Activated T-helper 1 cell treated with anti-CD3 and anti-CD28 coated beads, Interleukin-12 subunit alpha, Interleukin-12 subunit beta, Interleukin-2, Interleukin-4 antibody, amounts not matched to agents 30 ng/mL and 10 ng/mL and 1 ng/mL, durations not matched to agents 14 hours and 24 hours and 36 hours (primary cell): ENCODE measurements at regions not wholly inside any gene's neighbourhood (a gene's known extent, or its start where the extent isn't known, plus 50 kb on each side); places are given as distances from the start of the nearest gene placed in this dataset.
A peak's percentile ranks its signal among the peaks of the same experiment; 100 is the strongest.

Source experiments
- DNase-seq: peaks from one replicate; pipeline ENCODE4 v3.0.0; 2021; ENCODE audit warnings: low spot score
- H3K27ac Mint-ChIP-seq: one replicate; pipeline ENCODE4 v1.8.0; 2021; ENCODE audit warnings: mild to moderate bottlenecking, mixed read lengths
- H3K27me3 Mint-ChIP-seq: one replicate; pipeline ENCODE4 v1.8.0; 2022; ENCODE audit warnings: mild to moderate bottlenecking, moderate library complexity, mixed read lengths; ENCODE audit not compliant: insufficient read depth
- H3K36me3 Mint-ChIP-seq: one replicate; pipeline ENCODE4 v1.8.0; 2021; ENCODE audit warnings: low read depth, mixed read lengths
- H3K4me1 Mint-ChIP-seq: one replicate; pipeline ENCODE4 v1.8.0; 2021; ENCODE audit warnings: low read depth, mixed read lengths
- H3K4me3 Mint-ChIP-seq: one replicate; pipeline ENCODE4 v1.8.0; 2021; ENCODE audit warnings: mild to moderate bottlenecking, moderate library complexity, mixed read lengths
- H3K9me3 Mint-ChIP-seq: one replicate; pipeline ENCODE4 v1.8.0; 2021; ENCODE audit warnings: mixed read lengths
- intact Hi-C: fragments of 100-400 bp; cut with micrococcal nuclease; formaldehyde crosslinking; loops from one replicate; pipeline ENCODE4 v1.15.1; 2024

GRCh38 chr12:45623940-45624339 is 105.6 kb upstream of the ARID2 start:
- Mint-ChIP-seq H3K36me3 (no peaks in the 10 kb centered on the region), H3K27me3 (peaks cover 28% of the 10 kb centered on the region), H3K27ac (no peak overlapping the region), H3K4me3 (no peak overlapping the region), H3K9me3 (peaks cover 4% of the 10 kb centered on the region), H3K4me1 (no peaks in the 10 kb centered on the region)
- intact Hi-C loops, result no loop called here
- no peak for DNase-seq

- intact Hi-C loops, result no loop called here
- DNase-seq, result no peak
- Mint-ChIP-seq H3K4me1 (no peaks in the 10 kb centered on the region), H3K4me3 (no peak overlapping the region), H3K27ac (no peak overlapping the region), H3K36me3 (no peaks in the 10 kb centered on the region), H3K27me3 (peaks cover 23% of the 10 kb centered on the region), H3K9me3 (peaks cover 2% of the 10 kb centered on the region)
Observed at GRCh38 chr12:45626965-45627364, 102.5 kb upstream of the ARID2 start.

DNA sequence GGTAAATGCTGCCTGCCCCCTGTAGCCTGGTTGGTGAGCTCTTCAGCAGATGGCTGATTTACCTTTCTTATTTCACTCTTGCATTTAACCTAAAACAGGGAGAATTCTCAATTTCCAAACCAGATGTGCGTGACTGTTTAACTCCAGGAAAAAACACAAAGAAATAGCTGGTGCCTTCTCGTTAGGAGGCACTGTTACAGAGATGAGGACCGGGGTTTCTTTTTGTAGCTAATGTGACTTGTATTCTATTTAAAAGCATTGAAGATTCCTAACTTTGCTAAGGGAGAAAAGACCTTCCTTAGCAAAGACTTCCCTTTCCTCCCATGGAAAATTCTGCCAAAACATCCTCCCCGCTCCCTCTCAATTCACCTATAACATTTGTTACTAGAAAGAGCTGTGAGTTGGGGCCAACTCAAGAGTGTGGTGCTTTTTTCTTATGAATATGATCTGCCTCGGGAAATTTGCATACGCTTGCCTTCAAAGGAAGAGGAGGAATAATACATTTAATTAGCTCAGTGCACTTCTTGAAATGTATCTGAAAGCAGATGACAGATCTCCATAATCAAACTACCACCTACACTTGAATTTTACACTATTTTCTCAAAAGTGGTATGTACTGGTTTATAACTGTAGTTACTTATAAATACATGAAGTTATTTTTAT is 102.0 kb upstream of the ARID2 start:
- Mint-ChIP-seq H3K4me1 (no peaks in the 10 kb centered on the region), H3K4me3 (no peak overlapping the region), H3K36me3 (no peaks in the 10 kb centered on the region), H3K27me3 (peaks cover 26% of the 10 kb centered on the region), H3K27ac (no peak overlapping the region), H3K9me3 (no peaks in the 10 kb centered on the region)
- DNase-seq, result no peak
- intact Hi-C loops, result no loop called here

DNA sequence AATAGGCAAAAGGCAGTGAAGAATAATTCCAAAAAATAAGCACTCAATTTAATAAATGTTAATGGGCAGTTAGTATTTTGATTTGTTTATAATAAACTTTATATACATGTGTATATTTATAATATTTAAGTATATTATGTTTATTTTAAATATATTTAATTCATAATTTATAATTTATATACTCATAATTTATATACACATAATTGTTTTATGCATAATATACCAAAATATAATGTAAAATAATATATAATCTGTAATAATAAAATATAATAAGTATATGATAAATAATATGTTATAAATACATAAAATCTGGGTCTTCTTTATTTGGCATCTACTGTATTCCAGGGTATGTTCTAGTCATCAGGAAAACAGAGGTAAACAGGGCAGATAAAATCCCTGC is 100.2 kb upstream of the ARID2 start:
- intact Hi-C loops, result no loop called here
- no peaks in the 10 kb centered on the region for H3K36me3 Mint-ChIP-seq
- peaks cover 7% of the 10 kb centered on the region for H3K4me1 Mint-ChIP-seq
- DNase-seq, result no peak
- no peaks in the 10 kb centered on the region for H3K9me3 Mint-ChIP-seq
- H3K4me3 Mint-ChIP-seq, result no peak overlapping the region
- H3K27me3 Mint-ChIP-seq, result peaks cover 31% of the 10 kb centered on the region
- H3K27ac Mint-ChIP-seq, result no peak overlapping the region

- DNase-seq, result no peak
- Mint-ChIP-seq H3K36me3 (no peaks in the 10 kb centered on the region), H3K9me3 (no peaks in the 10 kb centered on the region), H3K4me1 (peaks cover 13% of the 10 kb centered on the region), H3K27ac (no peak overlapping the region), H3K4me3 (no peak overlapping the region), H3K27me3 (peaks cover 15% of the 10 kb centered on the region)
- intact Hi-C loops, result no loop called here
Observed at GRCh38 chr12:45633733-45634132, 95.8 kb upstream of the ARID2 start.

DNA sequence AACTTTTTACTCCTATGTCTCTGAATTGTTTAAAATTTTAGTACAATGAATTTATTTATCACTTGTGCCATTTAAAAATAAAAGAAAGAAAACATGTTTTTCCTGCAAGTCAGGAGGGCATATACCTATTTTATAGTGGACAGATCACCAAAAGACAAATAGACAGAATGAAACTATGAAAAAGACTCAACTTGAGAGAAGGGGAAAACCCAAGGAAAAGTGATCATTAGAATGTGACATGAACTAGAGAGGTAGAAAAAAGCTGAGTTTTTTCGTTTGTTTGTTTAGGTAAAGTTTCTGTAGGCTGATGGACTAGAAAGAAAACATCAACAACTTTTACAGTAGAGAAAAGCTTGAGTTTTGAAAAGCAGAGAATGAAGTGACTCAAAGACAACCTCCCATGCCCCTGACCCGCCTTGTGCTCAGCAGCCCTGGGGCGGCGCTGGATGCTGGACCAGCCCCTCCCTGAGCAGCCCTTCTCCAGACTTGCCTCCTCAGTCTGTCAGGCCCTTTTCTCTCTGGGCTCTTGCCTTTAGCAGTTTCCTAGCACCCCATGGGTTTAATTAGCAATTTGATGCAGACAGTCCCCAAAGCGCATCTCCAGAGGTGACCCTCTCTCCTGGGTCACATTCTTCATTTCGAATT is 95.1 kb upstream of the ARID2 start:
- Mint-ChIP-seq H3K36me3 (no peaks in the 10 kb centered on the region), H3K4me1 (peaks cover 13% of the 10 kb centered on the region), H3K27me3 (peaks cover 15% of the 10 kb centered on the region), H3K9me3 (no peaks in the 10 kb centered on the region), H3K4me3 (no peak overlapping the region), H3K27ac (no peak overlapping the region)
- intact Hi-C loops, result no loop called here
- DNase-seq, result no peak

DNA sequence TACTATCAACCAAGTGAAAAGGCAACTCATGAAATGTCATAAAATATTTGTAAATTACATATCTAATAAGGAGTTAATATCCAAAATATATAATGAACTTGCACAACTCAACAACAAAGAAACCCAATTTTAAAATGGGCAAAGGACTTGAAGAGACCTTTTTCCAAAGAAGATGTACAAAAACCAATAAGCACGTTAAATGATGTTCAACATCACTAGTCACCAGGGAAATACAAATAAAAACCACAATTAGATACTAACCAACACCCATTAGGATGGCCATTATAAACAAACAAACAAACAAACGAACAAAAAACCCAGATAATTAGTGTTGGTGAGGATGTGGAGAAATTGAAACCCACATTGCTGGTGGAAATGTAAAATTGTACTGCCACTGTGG is 92.3 kb upstream of the ARID2 start:
- Mint-ChIP-seq H3K9me3 (no peaks in the 10 kb centered on the region), H3K4me3 (no peak overlapping the region), H3K27ac (no peak overlapping the region), H3K27me3 (peaks cover 12% of the 10 kb centered on the region), H3K36me3 (no peaks in the 10 kb centered on the region), H3K4me1 (peaks cover 13% of the 10 kb centered on the region)
- intact Hi-C loops, result no loop called here
- no peak for DNase-seq

DNA sequence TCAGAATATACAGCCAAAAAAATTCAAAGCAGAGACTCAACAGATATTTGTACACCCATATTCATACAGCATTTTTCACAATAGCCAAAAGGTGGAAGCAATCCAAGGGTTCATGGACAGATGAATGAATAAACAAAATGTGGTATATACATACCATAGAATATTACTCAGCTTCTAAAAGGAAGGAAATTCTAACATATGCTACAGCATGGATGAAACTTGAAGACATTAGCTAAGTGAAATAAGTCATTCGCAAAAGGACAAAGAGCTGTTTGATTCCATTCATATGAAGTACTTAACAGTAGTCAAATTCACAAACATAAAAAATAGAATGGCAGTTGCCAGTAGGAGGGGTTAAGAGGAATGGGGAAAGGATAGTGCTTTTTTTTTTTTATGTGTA is 91.8 kb upstream of the ARID2 start:
- Mint-ChIP-seq H3K27ac (no peak overlapping the region), H3K4me3 (no peak overlapping the region), H3K36me3 (no peaks in the 10 kb centered on the region), H3K27me3 (peaks cover 7% of the 10 kb centered on the region), H3K9me3 (no peaks in the 10 kb centered on the region), H3K4me1 (peaks cover 13% of the 10 kb centered on the region)
- no peak for DNase-seq
- intact Hi-C loops, result no loop called here

DNA sequence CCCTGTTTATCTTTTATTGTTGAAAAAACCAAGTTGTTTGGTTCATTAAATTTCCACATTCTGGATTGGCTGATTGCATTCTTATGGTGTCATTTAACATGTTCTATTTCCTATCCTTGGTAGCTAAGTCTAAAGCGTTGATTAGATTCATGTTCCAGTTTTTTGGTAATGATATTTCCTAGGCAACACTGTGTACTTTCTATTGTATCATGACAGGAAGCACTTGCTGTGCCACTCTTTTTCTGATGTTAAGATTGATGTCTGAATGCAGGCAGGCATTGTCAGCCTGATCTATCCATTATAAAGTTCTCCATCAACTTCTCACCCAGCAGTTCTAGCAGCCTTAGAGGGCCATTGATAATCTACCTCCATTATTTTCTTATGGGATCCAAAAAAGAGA is 91.1 kb upstream of the ARID2 start:
- DNase-seq, result no peak
- Mint-ChIP-seq H3K4me3 (no peak overlapping the region), H3K36me3 (no peaks in the 10 kb centered on the region), H3K27ac (no peak overlapping the region), H3K9me3 (no peaks in the 10 kb centered on the region), H3K27me3 (peaks cover 4% of the 10 kb centered on the region), H3K4me1 (peaks cover 10% of the 10 kb centered on the region)
- intact Hi-C loops, result no loop called here

DNA sequence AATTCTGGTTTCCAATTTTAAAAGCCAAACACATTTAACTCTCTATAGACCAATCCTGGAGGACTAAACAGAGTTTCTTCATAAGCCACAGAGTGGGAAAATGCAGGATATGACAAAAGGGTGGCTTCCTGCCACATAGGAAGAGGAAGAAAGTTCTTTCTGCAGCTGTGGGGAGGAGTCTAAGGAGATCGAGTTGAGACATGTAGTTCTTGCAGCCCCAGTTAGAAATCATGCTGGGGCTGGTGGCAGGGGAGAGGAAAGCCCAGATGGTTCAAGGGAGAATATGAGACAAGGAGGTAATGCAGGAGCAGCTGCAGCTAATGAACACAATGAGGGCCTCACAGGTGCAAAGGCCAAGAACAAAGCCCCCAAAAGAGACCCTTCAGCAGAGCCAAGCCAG is 85.0 kb upstream of the ARID2 start:
- peak overlapping the region; percentile 18 for H3K27ac Mint-ChIP-seq
- peaks cover 13% of the 10 kb centered on the region for H3K4me1 Mint-ChIP-seq
- H3K36me3 Mint-ChIP-seq, result peaks cover 3% of the 10 kb centered on the region
- no peaks in the 10 kb centered on the region for H3K9me3 Mint-ChIP-seq
- H3K27me3 Mint-ChIP-seq, result peaks cover 6% of the 10 kb centered on the region
- DNase-seq, result no peak
- intact Hi-C loops, result no loop called here
- H3K4me3 Mint-ChIP-seq, result peak overlapping the region; percentile 9

DNA sequence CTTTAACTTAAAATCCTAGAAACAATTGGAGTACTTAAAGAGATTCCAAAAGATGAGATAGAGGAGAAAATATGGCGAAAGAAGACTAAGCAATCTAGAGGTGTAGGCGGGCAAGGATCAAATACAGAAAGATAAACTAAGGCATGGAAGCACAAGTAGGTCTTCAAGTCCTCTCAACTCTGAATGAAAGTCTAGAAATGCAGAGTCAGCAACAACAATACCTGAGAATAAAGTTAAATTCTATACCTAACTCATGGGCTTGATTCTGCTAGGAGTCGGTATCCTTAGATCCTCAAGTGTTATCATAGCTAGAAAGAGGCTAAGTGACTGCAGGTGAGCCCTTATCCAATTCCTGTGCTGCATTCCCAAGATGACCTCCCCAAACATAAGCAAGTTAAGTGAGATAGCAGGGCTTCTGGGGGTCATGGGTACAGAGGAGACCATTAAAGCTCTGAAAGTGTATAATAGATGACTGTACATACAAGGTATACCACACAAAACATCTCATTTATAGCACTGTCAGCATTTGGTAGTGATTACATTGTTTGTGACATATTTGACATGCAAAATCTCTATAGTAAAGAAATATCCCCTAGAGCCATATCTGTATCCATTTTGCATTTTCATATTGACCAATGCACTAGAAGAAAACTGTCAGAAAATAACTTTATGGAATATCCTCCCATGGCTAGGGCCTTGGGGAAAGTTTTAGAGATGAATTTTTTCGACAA is 82.5 kb upstream of the ARID2 start:
- no peak overlapping the region for H3K4me3 Mint-ChIP-seq
- H3K27ac Mint-ChIP-seq, result no peak overlapping the region
- H3K9me3 Mint-ChIP-seq, result no peaks in the 10 kb centered on the region
- peaks cover 11% of the 10 kb centered on the region for H3K27me3 Mint-ChIP-seq
- intact Hi-C loops, result no loop called here
- H3K4me1 Mint-ChIP-seq, result peaks cover 13% of the 10 kb centered on the region
- peaks cover 3% of the 10 kb centered on the region for H3K36me3 Mint-ChIP-seq
- no peak for DNase-seq

DNA sequence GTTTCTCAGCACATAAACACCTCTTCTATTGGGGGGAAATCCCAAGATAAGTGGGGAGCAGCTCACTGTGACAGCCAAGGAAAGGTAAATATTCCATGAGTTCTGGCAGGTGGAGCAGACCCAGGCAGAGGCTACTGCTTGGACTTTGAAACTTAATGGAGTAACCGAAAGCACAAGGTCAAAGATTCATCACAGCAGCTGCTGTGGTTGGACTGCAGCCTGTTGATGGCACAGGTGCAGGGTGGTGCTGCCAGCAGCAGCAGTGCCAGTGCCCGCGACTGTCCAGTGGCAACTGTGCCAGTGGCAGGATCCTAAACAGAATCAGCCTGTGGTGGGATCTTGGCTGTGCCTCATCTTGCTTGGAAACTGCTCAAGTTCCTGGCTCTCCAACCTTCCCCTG is 81.4 kb upstream of the ARID2 start:
- Mint-ChIP-seq H3K9me3 (no peaks in the 10 kb centered on the region), H3K4me3 (no peak overlapping the region), H3K36me3 (peaks cover 3% of the 10 kb centered on the region), H3K4me1 (peaks cover 13% of the 10 kb centered on the region), H3K27me3 (peaks cover 13% of the 10 kb centered on the region), H3K27ac (no peak overlapping the region)
- intact Hi-C loops, result no loop called here
- no peak for DNase-seq

- Mint-ChIP-seq H3K27me3 (peaks cover 21% of the 10 kb centered on the region), H3K4me3 (no peak overlapping the region), H3K9me3 (no peaks in the 10 kb centered on the region), H3K36me3 (peaks cover 3% of the 10 kb centered on the region), H3K27ac (no peak overlapping the region), H3K4me1 (peaks cover 8% of the 10 kb centered on the region)
- intact Hi-C loops, result no loop called here
- DNase-seq, result no peak
Observed at GRCh38 chr12:45651029-45651428, 78.5 kb upstream of the ARID2 start.
